ENCODE measurements at regions not wholly inside any gene's neighbourhood (a gene's known extent, or its start where the extent isn't known, plus 50 kb on each side); places are given as distances from the start of the nearest gene placed in this dataset.
A peak's percentile ranks its signal among the peaks of the same experiment; 100 is the strongest.
"Not testable (repeated sequence)": the region's sequence is repeated elsewhere in the genome, so short reads cannot be mapped to it uniquely, and the experiment has no call there.

GRCh38 chrX:123108513-123109427 is 75.3 kb upstream of the GRIA3 start:
- FAIRE-seq (no peak), DNase-seq (ENCODE audit: low read depth) (peak; percentile 60)
- no peak for TF ChIP-seq CTCF (IDR thresholded peaks at IDR 0.05; ENCODE audit: insufficient read depth, low read length, severe bottlenecking)
- H3K27me3 ChIP-seq (ENCODE audit: control insufficient read depth, insufficient read depth, low read length) = no peaks in the 10 kb centered on the region
- no peaks in the 10 kb centered on the region for H3K36me3 ChIP-seq (ENCODE audit: control insufficient read depth, insufficient read depth, low read length)
- H3K4me3 ChIP-seq (ENCODE audit: low read depth, low read length) = no peak overlapping the region

- no peaks in the 10 kb centered on the region for H3K36me3 ChIP-seq (ENCODE audit: control insufficient read depth, insufficient read depth, low read length)
- no peak for TF ChIP-seq CTCF (IDR thresholded peaks at IDR 0.05; ENCODE audit: insufficient read depth, low read length, severe bottlenecking)
- no peak overlapping the region for H3K4me3 ChIP-seq (ENCODE audit: low read depth, low read length)
- no peak for FAIRE-seq
- peak; percentile 56 for DNase-seq (ENCODE audit: low read depth)
- no peaks in the 10 kb centered on the region for H3K27me3 ChIP-seq (ENCODE audit: control insufficient read depth, insufficient read depth, low read length)
Measured at GRCh38 chrX:123121241-123121640, 62.8 kb upstream of the GRIA3 start.

- H3K4me3 ChIP-seq (ENCODE audit: low read depth, low read length); H3K27me3 ChIP-seq (ENCODE audit: control insufficient read depth, insufficient read depth, low read length); H3K36me3 ChIP-seq (ENCODE audit: control insufficient read depth, insufficient read depth, low read length); DNase-seq (ENCODE audit: low read depth); FAIRE-seq: not testable (repeated sequence)
Measured at GRCh38 chrX:123129805-123130204, 54.3 kb upstream of the GRIA3 start.
